ENCODE measurements at regions not wholly inside any gene's neighbourhood (a gene's known extent, or its start where the extent isn't known, plus 50 kb on each side); places are given as distances from the start of the nearest gene placed in this dataset.

DNA sequence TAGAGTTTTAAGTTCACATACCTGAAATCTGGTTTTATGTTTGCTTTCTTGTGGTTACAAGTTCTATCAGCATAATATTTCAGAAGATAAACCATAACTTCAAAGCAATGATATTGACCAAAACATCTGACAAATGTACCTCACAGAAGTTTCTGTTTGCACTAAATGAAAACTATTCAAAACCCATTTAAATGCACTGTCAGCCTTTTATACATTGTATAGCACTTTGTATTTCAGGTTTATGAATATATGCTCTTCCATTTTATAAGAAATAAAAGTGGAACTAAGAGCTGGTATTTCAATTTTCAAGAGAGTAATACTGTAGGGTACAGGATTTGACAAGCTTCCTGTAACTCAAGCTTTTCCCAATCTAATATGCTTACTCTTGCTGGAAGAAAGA is 388.6 kb upstream of the MBL2 start:
- TF ChIP-seq POLR2A (IDR thresholded peaks at IDR 0.05; ENCODE audit: low read depth, low read length) (no peak), TAF1 (IDR thresholded peaks at IDR 0.05; ENCODE audit: low read depth, low read length) (no peak), POLR2AphosphoS5 (IDR thresholded peaks at IDR 0.05; ENCODE audit: low read depth, low read length) (no peak), POU2F2 (IDR thresholded peaks at IDR 0.05; ENCODE audit: low read depth, low read length) (no peak), SPI1 (IDR thresholded peaks at IDR 0.05; ENCODE audit: low read depth, low read length) (no peak), PAX5 (IDR thresholded peaks at IDR 0.05; ENCODE audit: insufficient read depth, low read length, severe bottlenecking) (no peak)
